HFFc6 (cell line): ENCODE measurements at regions not wholly inside any gene's neighbourhood (a gene's known extent, or its start where the extent isn't known, plus 50 kb on each side); places are given as distances from the start of the nearest gene placed in this dataset.

Experiments used
- DNase-seq: peaks from one replicate; pipeline ENCODE4 v3.0.0-alpha.2; 2018
- H3K27ac Mint-ChIP-seq: 2 replicates; pipeline ENCODE4 v1.8.0; 2020; ENCODE audit warnings: mild to moderate bottlenecking, mixed read lengths
- H3K27me3 Mint-ChIP-seq: 2 replicates; pipeline ENCODE4 v1.8.0; 2021; ENCODE audit warnings: mild to moderate bottlenecking, moderate library complexity, mixed read lengths; ENCODE audit not compliant: insufficient read depth
- H3K36me3 Mint-ChIP-seq: 2 replicates; pipeline ENCODE4 v1.8.0; 2021; ENCODE audit warnings: low read depth, mixed read lengths
- H3K4me1 Mint-ChIP-seq: 2 replicates; pipeline ENCODE4 v1.8.0; 2020; ENCODE audit warnings: low read depth, mixed read lengths
- H3K4me3 Mint-ChIP-seq: 2 replicates; pipeline ENCODE4 v1.8.0; 2020; ENCODE audit warnings: mild to moderate bottlenecking, moderate library complexity, mixed read lengths
- H3K9me3 Mint-ChIP-seq: 2 replicates; pipeline ENCODE4 v1.8.0; 2020; ENCODE audit warnings: mild to moderate bottlenecking, mixed read lengths
- CTCF ChIP-seq: fragments of 200-600 bp; sonication (generic); IDR thresholded peaks from 2 replicates; pipeline ENCODE4 v1.5.0; 2021; ENCODE audit warnings: antibody characterized with exemption, mild to moderate bottlenecking

- H3K27ac Mint-ChIP-seq: no peak overlapping the region
- no peaks in the 10 kb centered on the region for H3K4me1 Mint-ChIP-seq
- TF ChIP-seq CTCF: no peak
- no peaks in the 10 kb centered on the region for H3K36me3 Mint-ChIP-seq
- H3K27me3 Mint-ChIP-seq: no peaks in the 10 kb centered on the region; the same call in 1 of the 2 replicates
- H3K9me3 Mint-ChIP-seq: peaks cover 4% of the 10 kb centered on the region; the same call in 1 of the 2 replicates
- no peak overlapping the region for H3K4me3 Mint-ChIP-seq
- DNase-seq: no peak
Observed at GRCh38 chr2:117723483-117723882, 91.0 kb upstream of the DDX18 start.

DNA sequence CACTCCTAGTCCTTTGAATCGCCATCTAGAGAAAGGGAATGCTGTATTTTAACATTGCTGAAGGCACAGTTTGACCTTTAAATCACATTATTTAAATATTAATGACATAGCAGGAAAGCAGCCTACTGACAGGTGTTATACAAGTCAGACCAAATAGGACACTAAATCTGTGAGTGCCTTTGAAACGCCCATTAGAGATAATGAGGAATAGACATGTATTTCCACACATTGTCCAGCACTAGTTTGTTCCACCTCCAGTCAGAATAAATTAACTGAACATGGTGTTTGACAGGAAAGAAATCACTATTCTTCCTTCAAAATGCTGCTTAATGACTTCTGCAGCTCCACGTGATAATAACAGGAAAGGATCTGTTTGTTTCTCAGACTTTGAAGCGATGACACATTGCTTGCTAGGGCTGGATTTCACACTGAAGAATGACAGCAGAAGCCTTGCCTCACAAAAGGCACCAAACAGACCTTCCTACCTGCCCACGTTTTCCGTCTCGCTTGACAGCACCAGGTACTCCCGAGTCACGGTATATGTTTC is 90.5 kb upstream of the DDX18 start:
- Mint-ChIP-seq H3K4me3 (no peak overlapping the region), H3K27ac (no peak overlapping the region), H3K27me3 (no peaks in the 10 kb centered on the region; the same call in 1 of the 2 replicates), H3K4me1 (no peaks in the 10 kb centered on the region), H3K36me3 (no peaks in the 10 kb centered on the region), H3K9me3 (peaks cover 5% of the 10 kb centered on the region; the same call in 1 of the 2 replicates)
- no peak for DNase-seq
- TF ChIP-seq CTCF: no peak

- no peak for TF ChIP-seq CTCF
- no peaks in the 10 kb centered on the region for H3K4me1 Mint-ChIP-seq
- H3K27me3 Mint-ChIP-seq: no peaks in the 10 kb centered on the region; the same call in 1 of the 2 replicates
- no peak overlapping the region for H3K27ac Mint-ChIP-seq
- H3K9me3 Mint-ChIP-seq: peaks cover 28% of the 10 kb centered on the region
- DNase-seq: no peak
- H3K4me3 Mint-ChIP-seq: no peak overlapping the region
- no peaks in the 10 kb centered on the region for H3K36me3 Mint-ChIP-seq
Observed at GRCh38 chr2:117726747-117727146, 87.7 kb upstream of the DDX18 start.

DNA sequence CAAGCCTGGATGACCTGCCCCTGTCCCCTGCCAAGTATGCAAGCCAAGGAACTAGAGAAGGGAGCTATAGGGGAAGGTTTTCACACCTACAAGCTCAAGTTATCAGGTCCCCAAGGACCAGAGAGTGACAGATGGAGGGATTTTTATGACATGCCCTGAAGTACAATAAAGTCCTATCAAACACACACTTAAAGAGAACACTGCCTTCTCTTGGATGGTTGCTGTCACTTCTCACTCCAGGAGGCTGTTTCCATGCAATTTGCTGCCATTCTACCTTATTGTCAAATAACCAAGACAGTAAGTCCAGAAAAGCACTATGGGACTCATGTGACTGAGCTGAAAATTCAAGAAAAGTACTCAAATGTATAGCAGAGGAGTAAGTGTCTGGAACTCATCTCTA is 76.6 kb upstream of the DDX18 start:
- no peak overlapping the region for H3K27ac Mint-ChIP-seq
- peaks cover 4% of the 10 kb centered on the region for H3K9me3 Mint-ChIP-seq
- no peak for TF ChIP-seq CTCF

DNA sequence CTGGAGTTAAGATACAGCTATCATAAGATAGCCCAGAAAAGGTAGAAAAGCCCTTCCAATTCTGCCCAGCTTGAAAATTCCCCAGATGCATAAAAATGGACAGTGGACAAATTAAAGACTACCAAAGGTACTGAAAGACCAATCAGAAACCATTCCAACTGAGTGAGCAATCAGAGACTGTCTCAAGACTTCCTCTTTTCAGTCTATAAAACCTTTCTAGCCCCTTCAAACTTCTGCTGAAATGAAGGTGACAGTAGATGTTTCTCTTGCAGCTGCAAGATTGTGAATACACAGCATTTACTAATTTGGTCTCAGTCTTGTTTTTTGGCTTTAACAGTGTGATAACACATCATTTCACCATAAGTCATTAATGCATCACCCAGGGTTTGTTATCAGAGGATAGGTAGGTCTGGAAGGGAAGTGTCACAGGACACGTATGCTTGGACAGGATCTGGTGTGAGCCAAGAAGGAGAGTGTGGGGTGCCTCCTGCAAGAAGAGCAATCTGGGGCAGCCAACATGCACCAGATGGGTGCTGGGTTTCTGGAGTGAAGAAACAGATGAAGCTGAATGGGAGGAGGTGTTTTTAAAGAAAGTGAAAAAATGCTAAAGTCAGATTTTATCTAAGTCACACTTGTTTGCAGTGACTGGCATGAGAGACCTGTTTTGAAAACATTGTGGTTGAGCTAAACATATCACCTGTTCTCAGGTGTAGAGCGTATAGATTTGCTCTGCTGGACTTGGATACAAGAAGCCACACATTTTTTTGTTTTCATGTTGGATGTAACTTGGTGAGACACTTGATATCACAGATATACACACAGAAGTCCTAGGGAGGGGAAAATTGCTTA is 75.3 kb upstream of the DDX18 start:
- Mint-ChIP-seq H3K27ac (no peak overlapping the region), H3K9me3 (peaks cover 8% of the 10 kb centered on the region), H3K36me3 (no peaks in the 10 kb centered on the region), H3K27me3 (peaks cover 2% of the 10 kb centered on the region; the same call in 1 of the 2 replicates), H3K4me3 (no peak overlapping the region), H3K4me1 (no peaks in the 10 kb centered on the region)
- no peak for TF ChIP-seq CTCF
- no peak for DNase-seq

More for the DNA sequence above, 76.6 kb upstream of the DDX18 start:
- H3K4me1 Mint-ChIP-seq: no peaks in the 10 kb centered on the region
- peaks cover 2% of the 10 kb centered on the region; the same call in 1 of the 2 replicates for H3K27me3 Mint-ChIP-seq
- no peak for DNase-seq
- no peaks in the 10 kb centered on the region for H3K36me3 Mint-ChIP-seq
- no peak overlapping the region for H3K4me3 Mint-ChIP-seq
